Epithelial cell of proximal tubule (primary cell): ENCODE measurements at regions not wholly inside any gene's neighbourhood (a gene's known extent, or its start where the extent isn't known, plus 50 kb on each side); places are given as distances from the start of the nearest gene placed in this dataset.

Source experiments
- DNase-seq: peaks from one replicate; pipeline ENCODE4 v3.0.0-alpha.2; 2011; ENCODE audit warnings: low read depth
- H3K4me3 ChIP-seq: 2 replicates; pipeline ENCODE4 v1.5.1; 2011; ENCODE audit warnings: low read depth, mild to moderate bottlenecking, low read length
- TF ChIP-seq, protein P1 (sequence below): conservative IDR thresholded peaks from 2 replicates; pipeline ENCODE4 v1.5.1; 2012; ENCODE audit warnings: low read depth, mild to moderate bottlenecking, low read length

DNA sequence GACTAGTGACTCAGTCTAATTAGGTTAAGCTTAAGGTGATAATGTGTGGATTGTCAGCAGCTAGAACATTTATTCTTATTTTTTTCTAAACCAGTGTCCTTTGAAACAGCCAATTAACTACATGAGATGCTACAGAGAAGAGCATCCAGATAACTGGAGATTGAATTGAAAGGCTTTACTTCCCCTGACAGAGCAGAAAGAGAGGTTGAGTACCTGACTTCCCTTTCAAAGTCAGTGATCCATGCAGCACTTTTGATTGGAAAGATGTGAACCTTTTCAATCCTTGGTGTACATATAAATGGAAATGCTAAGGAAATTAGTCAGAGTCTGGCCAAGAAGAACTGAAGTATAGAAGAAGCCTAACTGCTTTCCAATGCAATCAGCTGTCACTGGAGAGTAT lies 653.8 kb downstream of the CDH8 start:
- TF ChIP-seq, protein P1, sequence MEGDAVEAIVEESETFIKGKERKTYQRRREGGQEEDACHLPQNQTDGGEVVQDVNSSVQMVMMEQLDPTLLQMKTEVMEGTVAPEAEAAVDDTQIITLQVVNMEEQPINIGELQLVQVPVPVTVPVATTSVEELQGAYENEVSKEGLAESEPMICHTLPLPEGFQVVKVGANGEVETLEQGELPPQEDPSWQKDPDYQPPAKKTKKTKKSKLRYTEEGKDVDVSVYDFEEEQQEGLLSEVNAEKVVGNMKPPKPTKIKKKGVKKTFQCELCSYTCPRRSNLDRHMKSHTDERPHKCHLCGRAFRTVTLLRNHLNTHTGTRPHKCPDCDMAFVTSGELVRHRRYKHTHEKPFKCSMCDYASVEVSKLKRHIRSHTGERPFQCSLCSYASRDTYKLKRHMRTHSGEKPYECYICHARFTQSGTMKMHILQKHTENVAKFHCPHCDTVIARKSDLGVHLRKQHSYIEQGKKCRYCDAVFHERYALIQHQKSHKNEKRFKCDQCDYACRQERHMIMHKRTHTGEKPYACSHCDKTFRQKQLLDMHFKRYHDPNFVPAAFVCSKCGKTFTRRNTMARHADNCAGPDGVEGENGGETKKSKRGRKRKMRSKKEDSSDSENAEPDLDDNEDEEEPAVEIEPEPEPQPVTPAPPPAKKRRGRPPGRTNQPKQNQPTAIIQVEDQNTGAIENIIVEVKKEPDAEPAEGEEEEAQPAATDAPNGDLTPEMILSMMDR = no peak
- DNase-seq = no peak
- H3K4me3 ChIP-seq = no peak overlapping the region

DNA sequence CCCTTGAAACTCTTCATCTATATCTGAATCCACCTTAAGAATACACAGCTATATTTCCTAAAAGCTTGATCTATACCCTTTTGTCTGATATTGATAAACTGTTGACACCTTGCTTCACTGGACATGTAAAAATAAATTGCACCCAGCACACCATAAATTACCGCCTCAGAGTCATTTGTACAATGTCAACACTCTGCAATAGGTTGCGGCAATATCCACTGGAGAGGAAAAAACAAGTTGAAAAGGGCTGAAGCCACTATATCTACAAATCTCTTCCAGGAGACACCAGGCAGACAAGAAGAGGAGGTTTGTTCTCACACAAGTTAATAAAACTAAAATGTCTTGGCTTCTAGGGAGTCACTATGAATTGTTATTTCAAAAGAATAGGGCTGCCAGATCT lies 656.9 kb downstream of the CDH8 start:
- TF ChIP-seq, protein P1 = no peak
- H3K4me3 ChIP-seq = no peak overlapping the region
- DNase-seq = no peak

DNA sequence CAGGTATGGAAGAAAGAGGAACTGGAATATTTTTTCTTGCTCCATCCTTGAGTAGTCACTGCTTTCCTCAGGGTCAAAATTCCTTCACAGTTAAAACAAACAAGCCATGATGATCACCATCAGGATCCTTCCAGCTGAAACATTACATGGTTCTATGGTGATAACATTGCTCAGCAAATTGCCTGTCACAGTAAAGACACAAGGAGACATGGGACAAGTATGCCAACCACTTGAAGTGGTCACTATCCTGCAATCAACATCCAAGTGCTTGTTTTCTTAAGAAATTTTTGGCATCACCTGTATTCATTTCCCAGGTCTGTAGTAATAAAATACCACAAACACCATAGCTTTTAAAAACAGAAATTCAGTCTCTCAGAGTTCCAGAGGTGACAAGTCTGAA lies 662.2 kb downstream of the CDH8 start:
- no peak for DNase-seq
- no peak overlapping the region for H3K4me3 ChIP-seq
- TF ChIP-seq, protein P1 = no peak

DNA sequence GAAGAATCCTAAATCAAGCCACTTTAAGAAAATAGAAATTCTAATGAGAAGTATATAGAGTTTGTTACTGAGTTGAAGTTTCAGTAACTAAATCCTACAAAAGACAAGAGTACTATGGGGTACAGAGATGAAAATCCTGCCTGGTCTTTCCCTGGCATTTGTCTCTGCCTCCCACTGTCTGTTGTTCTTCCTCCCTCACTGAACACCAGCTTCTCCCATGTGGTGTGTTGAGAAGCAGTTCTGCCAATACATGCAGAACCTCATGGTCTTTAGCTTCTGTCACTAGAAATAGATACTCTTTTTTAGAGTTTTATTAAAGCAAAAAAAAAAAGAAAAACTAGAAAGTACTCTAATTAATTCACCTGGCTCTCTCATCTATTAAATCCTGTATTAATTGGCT lies 664.4 kb downstream of the CDH8 start:
- TF ChIP-seq, protein P1 = no peak
- DNase-seq = no peak
- H3K4me3 ChIP-seq = no peak overlapping the region

DNA sequence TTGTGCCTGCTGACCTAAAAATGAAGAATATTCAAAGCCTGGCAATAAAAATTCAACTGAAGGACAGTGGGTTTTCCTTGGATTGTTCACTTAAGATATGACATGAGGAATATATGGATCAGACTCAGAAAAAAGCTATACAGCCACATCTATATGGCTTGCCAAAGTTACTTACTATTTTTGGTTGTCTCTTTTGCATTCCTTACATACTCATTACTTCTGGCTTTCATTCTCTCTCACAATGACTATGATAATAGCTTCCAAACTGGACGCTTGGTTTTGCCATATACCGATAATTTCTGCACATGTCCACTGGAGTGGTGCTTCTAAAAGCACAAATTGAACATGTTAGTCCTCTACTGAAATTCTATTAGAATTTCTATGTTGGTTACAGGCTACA lies 664.9 kb downstream of the CDH8 start:
- H3K4me3 ChIP-seq = no peak overlapping the region
- TF ChIP-seq, protein P1 = no peak
- DNase-seq = no peak

DNA sequence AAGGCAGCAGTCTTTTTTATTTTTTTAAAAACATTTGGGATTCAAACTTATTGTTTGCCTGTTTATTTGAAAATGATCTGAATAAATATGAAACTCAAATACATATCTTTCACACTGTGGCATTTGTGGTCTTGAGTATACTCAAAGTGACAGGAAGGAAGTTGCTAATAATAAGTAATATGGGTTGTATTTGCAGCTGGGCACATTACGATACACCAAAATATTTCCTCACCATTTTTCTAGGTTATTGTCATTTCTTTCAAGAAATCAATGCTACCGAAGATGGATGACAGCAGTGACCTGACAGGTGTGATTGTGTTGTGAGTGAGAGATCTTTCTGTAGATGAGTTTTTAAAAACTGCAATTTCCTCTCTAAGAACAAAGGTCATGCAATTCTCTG lies 665.7 kb downstream of the CDH8 start:
- no peak for DNase-seq
- TF ChIP-seq, protein P1 = no peak
- no peak overlapping the region for H3K4me3 ChIP-seq

DNA sequence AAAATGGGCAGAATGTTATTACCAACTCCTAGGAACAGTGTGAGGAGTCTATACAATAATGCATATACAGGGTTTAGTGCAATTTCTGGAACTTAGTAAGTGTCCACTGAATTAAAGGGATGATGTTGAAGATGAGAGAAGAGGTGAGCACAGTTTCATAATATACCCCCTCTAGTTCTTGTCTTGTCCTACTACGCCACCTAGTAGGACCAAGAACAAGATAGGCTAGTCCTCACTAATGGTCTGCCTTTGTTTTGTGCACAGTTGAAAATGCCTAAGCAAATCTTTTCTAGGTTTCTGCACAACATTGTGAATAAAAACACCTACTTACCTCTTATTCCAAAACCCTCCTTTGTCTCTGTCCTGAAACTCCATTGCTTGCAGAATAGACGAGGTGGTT lies 670.2 kb downstream of the CDH8 start:
- no peak overlapping the region for H3K4me3 ChIP-seq
- TF ChIP-seq, protein P1 = no peak
- DNase-seq = no peak
